BLaER1 (cell line): ENCODE measurements at regions not wholly inside any gene's neighbourhood (a gene's known extent, or its start where the extent isn't known, plus 50 kb on each side); places are given as distances from the start of the nearest gene placed in this dataset.

Experiments
- H3K27ac ChIP-seq: shearing (Covaris generic); formaldehyde crosslinking; 2 replicates; pipeline ENCODE4 v1.8.1; 2022
- H3K27me3 ChIP-seq: shearing (Covaris generic); formaldehyde crosslinking; 2 replicates; pipeline ENCODE4 v1.8.1; 2022
- H3K36me3 ChIP-seq: shearing (Covaris generic); formaldehyde crosslinking; 2 replicates; pipeline ENCODE4 v1.8.1; 2022
- H3K4me1 ChIP-seq: shearing (Covaris generic); formaldehyde crosslinking; 2 replicates; pipeline ENCODE4 v1.8.1; 2022
- H3K4me2 ChIP-seq: shearing (Covaris generic); formaldehyde crosslinking; 2 replicates; pipeline ENCODE4 v1.8.1; 2022
- H3K4me3 ChIP-seq: shearing (Covaris generic); formaldehyde crosslinking; 2 replicates; pipeline ENCODE4 v1.8.1; 2022
- H3K9ac ChIP-seq: shearing (Covaris generic); formaldehyde crosslinking; 2 replicates; pipeline ENCODE4 v1.8.1; 2022
- H3K9me3 ChIP-seq: shearing (Covaris generic); formaldehyde crosslinking; 2 replicates; pipeline ENCODE4 v1.8.1; 2022
- H4K20me1 ChIP-seq: shearing (Covaris generic); formaldehyde crosslinking; 2 replicates; pipeline ENCODE4 v1.8.1; 2022
- Cebpa-rat ChIP-seq: shearing (Covaris generic); IDR thresholded peaks from 2 replicates; pipeline ENCODE4 v1.8.1; 2022

DNA sequence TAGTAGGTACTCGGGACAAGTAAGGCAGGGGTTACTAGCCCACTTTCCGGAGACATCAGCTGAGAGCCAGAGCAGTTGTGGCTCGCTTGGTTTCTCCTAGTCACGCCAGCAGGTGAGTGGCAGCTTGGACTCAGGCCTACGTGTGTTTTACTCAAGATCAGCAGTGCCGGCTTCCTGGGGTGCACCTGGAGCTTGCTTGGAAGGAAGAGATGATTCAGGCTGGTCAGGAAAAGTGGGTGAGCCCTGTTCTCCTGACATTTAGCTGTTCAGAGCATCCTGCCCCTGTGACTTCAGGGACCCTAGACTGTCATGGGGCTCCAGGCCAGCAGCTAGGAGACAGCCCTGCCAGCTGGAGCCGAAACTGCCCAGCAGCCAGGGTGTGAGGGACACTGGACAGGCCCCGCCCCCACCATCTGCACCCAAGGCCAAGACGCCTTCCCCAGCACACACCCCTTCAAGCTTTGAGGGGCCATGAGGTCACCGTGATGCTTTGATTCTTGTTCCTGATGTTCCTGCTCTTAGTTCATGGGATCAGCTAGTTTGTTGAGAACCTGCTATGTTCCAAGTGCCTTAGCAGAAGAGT lies 238.0 kb upstream of the CIBAR2 start:
- Histone ChIP-seq H3K4me3 (no peak overlapping the region), H3K9me3 (peaks cover 6% of the 10 kb centered on the region), H3K36me3 (no peaks in the 10 kb centered on the region), H3K27me3 (no peaks in the 10 kb centered on the region), H3K4me1 (peaks cover 33% of the 10 kb centered on the region), H3K9ac (no peak overlapping the region), H3K4me2 (peak overlapping the region; percentile 13), H3K27ac (no peak overlapping the region), H4K20me1 (no peaks in the 10 kb centered on the region)
- no peak for TF ChIP-seq Cebpa-rat

DNA sequence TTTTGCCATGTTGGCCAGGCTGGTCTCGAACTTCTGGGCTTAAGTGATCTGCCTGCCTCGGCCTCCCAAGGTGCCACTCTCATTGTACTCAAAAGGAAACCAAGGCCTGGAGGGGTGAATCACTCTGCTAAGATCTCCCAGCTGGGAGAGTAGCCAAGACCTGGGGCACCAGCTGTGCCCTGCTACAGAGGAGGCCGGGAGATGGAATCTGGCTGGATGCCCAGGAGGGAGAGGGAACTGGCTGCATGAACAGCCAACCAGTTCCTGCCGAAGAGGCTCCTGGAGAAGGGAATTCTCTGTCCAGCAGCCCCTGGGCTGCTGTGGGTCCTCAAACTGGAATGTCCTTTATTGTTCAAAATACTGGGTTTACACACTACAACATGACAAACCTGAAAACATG lies 238.7 kb upstream of the CIBAR2 start:
- H3K9ac ChIP-seq = no peak overlapping the region; the same call in 1 of the 2 replicates
- H4K20me1 ChIP-seq = no peaks in the 10 kb centered on the region
- H3K4me2 ChIP-seq = peak overlapping the region; percentile 13
- TF ChIP-seq Cebpa-rat = no peak
- no peaks in the 10 kb centered on the region for H3K27me3 ChIP-seq
- no peaks in the 10 kb centered on the region for H3K36me3 ChIP-seq
- peaks cover 34% of the 10 kb centered on the region for H3K4me1 ChIP-seq
- no peak overlapping the region for H3K4me3 ChIP-seq
- no peak overlapping the region for H3K27ac ChIP-seq
- peaks cover 6% of the 10 kb centered on the region for H3K9me3 ChIP-seq

DNA sequence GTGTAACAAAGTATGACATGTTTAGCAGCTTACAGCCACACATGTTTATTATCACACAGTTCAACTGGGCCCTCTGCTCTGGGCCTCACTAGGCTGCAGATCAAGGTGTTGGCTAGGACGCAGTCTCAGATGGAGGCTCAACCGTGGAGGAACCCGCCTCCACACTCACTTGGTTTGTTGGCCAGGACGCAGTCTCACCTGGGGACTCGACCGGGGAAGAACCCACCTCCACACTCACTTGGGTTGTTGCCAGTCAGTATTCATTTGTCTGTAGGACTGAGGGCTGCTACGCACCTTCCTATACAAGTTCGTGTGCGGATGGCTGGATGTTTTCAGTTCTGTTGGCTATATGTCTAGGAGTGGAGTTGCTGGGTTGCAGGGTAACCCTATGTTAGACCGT lies 240.7 kb upstream of the CIBAR2 start:
- no peak overlapping the region for H3K27ac ChIP-seq

DNA sequence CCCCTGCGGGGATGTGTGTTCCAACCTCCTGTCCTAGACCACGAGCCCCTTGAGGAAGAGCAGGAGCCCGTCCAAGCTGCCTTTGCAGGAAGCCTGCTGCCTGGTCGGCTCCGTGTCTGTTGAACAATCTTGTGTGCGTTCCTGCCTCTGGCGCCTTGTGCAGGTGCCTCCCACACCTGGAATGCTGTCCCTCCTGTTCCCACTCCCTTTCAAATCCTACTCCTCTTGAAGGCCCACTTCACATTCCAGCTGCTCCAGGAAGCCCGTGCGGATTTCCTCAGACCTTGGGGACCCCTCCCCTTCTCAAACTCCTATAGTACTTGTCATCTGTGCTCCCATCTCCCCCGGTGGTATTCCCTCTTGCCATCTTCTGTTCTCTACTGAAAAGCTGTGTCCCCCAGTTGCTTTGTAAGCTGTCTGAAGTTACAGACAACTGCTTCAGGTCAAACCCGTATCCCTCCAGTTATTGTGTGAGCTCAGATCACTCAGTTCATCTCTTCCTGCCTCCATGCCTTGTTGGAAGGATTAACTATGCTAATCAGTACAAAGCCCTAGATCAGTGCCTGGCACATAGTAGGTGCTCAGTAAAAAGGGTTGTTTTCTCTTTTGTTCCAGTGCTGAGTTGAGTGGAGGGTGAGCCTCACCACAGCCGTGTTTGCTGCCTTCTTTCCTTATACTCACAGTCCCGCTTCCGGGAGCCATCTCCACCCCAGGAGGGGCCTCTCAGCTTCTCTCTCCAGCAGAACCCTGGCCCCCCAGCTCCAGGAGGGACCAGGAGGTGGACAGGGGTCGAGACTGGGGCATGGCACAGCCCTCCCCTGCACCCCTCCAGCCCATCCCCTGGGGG lies 241.8 kb upstream of the CIBAR2 start:
- no peaks in the 10 kb centered on the region for H4K20me1 ChIP-seq
- H3K27me3 ChIP-seq = no peaks in the 10 kb centered on the region
- peaks cover 58% of the 10 kb centered on the region for H3K4me1 ChIP-seq
- TF ChIP-seq Cebpa-rat = no peak
- no peaks in the 10 kb centered on the region for H3K36me3 ChIP-seq
- H3K4me3 ChIP-seq = no peak overlapping the region
- peak overlapping the region; percentile 44 for H3K4me2 ChIP-seq
- H3K9ac ChIP-seq = no peak overlapping the region
- peaks cover 6% of the 10 kb centered on the region for H3K9me3 ChIP-seq
- no peak overlapping the region for H3K27ac ChIP-seq

More for the DNA sequence above, 240.7 kb upstream of the CIBAR2 start:
- no peaks in the 10 kb centered on the region for H3K27me3 ChIP-seq
- no peak overlapping the region for H3K4me3 ChIP-seq
- no peaks in the 10 kb centered on the region for H4K20me1 ChIP-seq
- H3K9ac ChIP-seq = no peak overlapping the region
- no peak for TF ChIP-seq Cebpa-rat
- H3K36me3 ChIP-seq = no peaks in the 10 kb centered on the region
- no peak overlapping the region for H3K4me2 ChIP-seq
- H3K9me3 ChIP-seq = peaks cover 6% of the 10 kb centered on the region
- H3K4me1 ChIP-seq = peaks cover 48% of the 10 kb centered on the region

DNA sequence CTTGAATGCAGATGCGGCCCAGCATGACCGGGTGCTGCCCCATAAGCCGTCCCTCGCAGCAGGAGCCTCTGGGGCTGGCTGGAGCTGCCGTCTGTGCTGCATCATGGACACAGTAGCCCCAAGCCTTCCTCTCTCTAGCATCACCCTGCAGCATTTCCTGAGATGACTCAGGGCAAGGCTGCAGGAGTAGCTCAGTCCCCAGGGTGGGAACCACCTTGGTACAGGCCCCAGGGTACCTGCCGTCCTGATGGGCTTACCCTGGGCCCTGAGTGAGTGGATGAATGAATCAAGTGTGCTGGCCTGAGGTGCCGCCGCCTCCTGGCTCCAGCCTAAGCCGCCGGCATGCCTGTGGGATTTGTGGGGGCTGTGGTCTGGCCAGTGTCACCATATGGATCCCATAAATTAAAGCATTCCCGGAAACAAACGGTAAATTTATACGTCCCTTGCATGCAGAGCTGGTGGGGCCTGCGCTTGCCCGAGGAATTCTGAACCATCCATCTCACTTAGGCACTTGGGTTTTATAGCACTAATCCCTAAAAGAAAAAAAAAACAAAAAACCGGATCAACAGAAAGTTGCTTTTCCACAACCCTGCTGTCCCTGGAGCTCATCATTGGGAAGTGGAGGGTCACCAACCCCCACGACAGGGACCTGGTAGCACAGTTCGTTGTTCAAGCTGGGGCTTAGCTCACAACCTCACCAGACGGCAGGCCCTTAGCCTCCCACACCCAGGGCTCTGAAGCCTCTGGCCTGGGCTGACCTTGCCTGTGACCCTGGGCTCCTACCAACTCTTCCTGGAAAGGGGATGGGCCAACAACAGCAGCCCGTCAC lies 242.6 kb upstream of the CIBAR2 start:
- Histone ChIP-seq H3K27ac (no peak overlapping the region), H3K4me1 (peaks cover 63% of the 10 kb centered on the region), H3K4me2 (peak overlapping the region; percentile 44), H3K9ac (no peak overlapping the region), H3K27me3 (no peaks in the 10 kb centered on the region), H3K9me3 (peaks cover 6% of the 10 kb centered on the region), H3K36me3 (no peaks in the 10 kb centered on the region), H4K20me1 (no peaks in the 10 kb centered on the region), H3K4me3 (no peak overlapping the region)
- TF ChIP-seq Cebpa-rat = no peak

GRCh38 chr16:85355515-85355837 lies 243.2 kb upstream of the CIBAR2 start:
- Histone ChIP-seq H3K9ac (no peak overlapping the region), H3K9me3 (peaks cover 6% of the 10 kb centered on the region), H3K4me3 (no peak overlapping the region), H3K27ac (no peak overlapping the region), H3K4me2 (peak overlapping the region; percentile 44; the same call in 1 of the 2 replicates), H3K27me3 (no peaks in the 10 kb centered on the region), H4K20me1 (no peaks in the 10 kb centered on the region), H3K4me1 (peaks cover 63% of the 10 kb centered on the region), H3K36me3 (no peaks in the 10 kb centered on the region)
- TF ChIP-seq Cebpa-rat = no peak

DNA sequence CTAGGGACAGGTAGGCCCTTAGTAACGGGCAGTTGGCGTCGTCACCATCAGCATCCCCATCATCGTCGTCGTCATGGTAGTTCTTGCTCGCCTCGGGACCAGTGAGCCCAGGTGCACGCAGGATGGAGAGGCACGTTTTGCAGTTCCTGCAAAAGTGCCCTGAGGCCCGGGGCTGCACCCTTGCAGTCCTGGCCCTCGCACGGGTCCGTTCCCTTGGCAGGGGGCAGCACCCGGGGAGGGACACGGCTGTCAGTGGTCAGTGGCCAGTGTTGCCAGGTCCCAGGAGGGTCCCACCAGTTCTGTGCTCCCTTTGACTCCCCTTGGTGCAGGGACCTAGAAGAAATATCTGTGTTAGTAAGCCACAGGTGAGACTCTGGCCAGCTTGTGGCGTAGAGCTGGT lies 243.9 kb upstream of the CIBAR2 start:
- Histone ChIP-seq H3K4me2 (no peak overlapping the region), H3K9me3 (peaks cover 6% of the 10 kb centered on the region), H3K4me1 (peaks cover 63% of the 10 kb centered on the region), H3K27ac (no peak overlapping the region), H3K36me3 (no peaks in the 10 kb centered on the region), H3K4me3 (no peak overlapping the region), H3K27me3 (no peaks in the 10 kb centered on the region), H4K20me1 (no peaks in the 10 kb centered on the region), H3K9ac (no peak overlapping the region)
- TF ChIP-seq Cebpa-rat = no peak

DNA sequence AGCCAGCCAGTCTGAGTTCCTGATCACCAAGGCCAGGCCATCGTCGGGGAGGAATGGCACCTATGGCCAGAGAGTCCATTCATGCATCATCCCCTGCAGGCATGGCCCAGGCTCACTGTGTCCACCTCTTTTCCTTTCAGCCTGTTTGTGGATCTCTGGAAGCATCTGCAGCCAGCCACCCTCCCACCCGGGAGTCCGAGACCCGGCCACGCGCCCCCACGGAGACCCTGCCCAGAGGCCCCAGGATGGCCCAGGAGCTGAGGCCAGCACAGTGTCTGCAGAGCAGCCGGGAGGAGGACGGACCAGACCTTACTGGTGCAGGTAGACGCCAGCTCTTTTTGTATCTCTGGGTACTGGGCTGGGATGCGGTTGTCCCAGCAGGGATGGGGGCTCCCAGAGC lies 245.1 kb upstream of the CIBAR2 start:
- Histone ChIP-seq H3K4me3 (no peak overlapping the region), H3K27me3 (no peaks in the 10 kb centered on the region), H3K36me3 (no peaks in the 10 kb centered on the region), H4K20me1 (no peaks in the 10 kb centered on the region), H3K4me1 (peaks cover 74% of the 10 kb centered on the region), H3K27ac (no peak overlapping the region), H3K4me2 (peak overlapping the region; percentile 28; the same call in 1 of the 2 replicates), H3K9ac (no peak overlapping the region), H3K9me3 (peaks cover 6% of the 10 kb centered on the region)
- no peak for TF ChIP-seq Cebpa-rat

GRCh38 chr16:85357924-85358505 lies 245.7 kb upstream of the CIBAR2 start:
- Histone ChIP-seq H4K20me1 (no peaks in the 10 kb centered on the region), H3K27me3 (no peaks in the 10 kb centered on the region), H3K36me3 (no peaks in the 10 kb centered on the region), H3K9ac (no peak overlapping the region), H3K27ac (no peak overlapping the region), H3K4me1 (peaks cover 81% of the 10 kb centered on the region), H3K4me2 (peak overlapping the region; percentile 18; the same call in 1 of the 2 replicates), H3K9me3 (peaks cover under 1% of the 10 kb centered on the region; the same call in 1 of the 2 replicates), H3K4me3 (no peak overlapping the region)
- TF ChIP-seq Cebpa-rat = no peak
